ENCODE measurements at regions not wholly inside any gene's neighbourhood (a gene's known extent, or its start where the extent isn't known, plus 50 kb on each side); places are given as distances from the start of the nearest gene placed in this dataset.

- ATAC-seq (peak; percentile 77), DNase-seq (peak; percentile 56)
- intact Hi-C loops (cut with micrococcal nuclease): no loop called here
Measured at GRCh38 chr17:83144421-83145357, 65.3 kb downstream of the METRNL start.

- intact Hi-C loops (cut with micrococcal nuclease): no loop called here
- ATAC-seq: no peak
Measured at GRCh38 chr17:83145358-83145738, 65.9 kb downstream of the METRNL start.

GRCh38 chr17:83145831-83146230 is 66.4 kb downstream of the METRNL start:
- ATAC-seq (no peak), DNase-seq (no peak)
- intact Hi-C loops (cut with micrococcal nuclease): no loop called here

More at GRCh38 chr17:83145358-83145738, 65.9 kb downstream of the METRNL start:
- DNase-seq: no peak

GRCh38 chr17:83146347-83146746 is 66.9 kb downstream of the METRNL start:
- intact Hi-C loops (cut with micrococcal nuclease): no loop called here
- no peak for ATAC-seq
- no peak for DNase-seq

DNA sequence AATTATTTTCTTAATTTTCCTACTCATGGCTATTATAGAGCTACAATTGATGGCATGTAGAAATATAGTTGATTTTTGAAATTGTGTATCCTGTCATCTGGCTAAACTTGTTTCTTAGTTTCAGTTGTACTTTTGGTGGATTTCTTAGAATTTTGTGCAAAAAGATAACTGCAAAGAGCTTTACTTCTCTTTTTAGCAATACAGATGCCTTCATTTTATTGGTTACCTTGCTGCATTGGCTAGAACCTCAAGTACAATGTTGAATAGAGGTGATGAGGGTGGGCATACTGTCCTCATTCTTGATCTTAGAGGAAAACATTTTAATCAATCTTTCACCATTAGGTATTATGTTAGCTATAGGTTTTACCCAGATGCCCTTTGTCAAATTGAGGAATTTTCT is 67.9 kb downstream of the METRNL start:
- ATAC-seq (no peak), DNase-seq (no peak)
- intact Hi-C loops (cut with micrococcal nuclease): no loop called here

GRCh38 chr17:83148317-83149028 is 69.1 kb downstream of the METRNL start:
- intact Hi-C loops (cut with micrococcal nuclease): no loop called here
- DNase-seq (no peak), ATAC-seq (no peak)

DNA sequence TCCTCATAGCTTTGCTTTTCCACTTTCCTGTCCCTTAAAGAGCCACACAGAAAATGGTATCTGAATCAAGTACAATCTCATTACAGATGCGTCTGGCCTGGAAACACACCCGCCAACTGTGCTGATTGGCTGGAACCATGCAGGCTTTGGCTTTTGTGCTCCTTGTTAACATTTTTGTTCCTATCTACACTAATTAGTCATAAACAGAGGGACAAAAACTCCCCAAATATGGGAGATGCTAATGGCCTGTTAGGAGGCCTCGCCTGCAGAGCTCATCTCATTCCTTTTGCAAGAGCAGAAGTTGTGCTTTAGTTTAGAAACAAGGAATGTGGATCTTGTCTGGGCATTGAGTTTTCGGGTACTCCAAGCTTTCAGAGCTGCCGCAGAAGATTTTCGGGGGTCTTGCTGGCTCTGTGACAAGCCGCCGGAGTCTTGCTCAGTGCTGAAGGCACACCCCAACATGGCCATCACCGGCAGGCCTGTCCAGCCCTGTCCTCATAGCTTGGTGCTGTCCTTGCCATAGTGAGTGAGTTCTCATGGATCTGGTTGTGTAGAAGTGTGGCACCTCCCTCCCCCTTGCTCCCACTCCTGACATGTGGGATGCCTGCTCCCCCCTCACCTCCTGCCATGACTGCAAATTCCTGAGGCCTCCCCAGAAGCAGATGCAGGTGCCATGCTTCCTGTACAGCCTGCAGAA is 69.8 kb downstream of the METRNL start:
- DNase-seq (no peak), ATAC-seq (no peak)
- intact Hi-C loops (cut with micrococcal nuclease): no loop called here

GRCh38 chr17:83149761-83150251 is 70.4 kb downstream of the METRNL start:
- intact Hi-C loops (cut with micrococcal nuclease): no loop called here
- no peak for ATAC-seq
- no peak for DNase-seq

DNA sequence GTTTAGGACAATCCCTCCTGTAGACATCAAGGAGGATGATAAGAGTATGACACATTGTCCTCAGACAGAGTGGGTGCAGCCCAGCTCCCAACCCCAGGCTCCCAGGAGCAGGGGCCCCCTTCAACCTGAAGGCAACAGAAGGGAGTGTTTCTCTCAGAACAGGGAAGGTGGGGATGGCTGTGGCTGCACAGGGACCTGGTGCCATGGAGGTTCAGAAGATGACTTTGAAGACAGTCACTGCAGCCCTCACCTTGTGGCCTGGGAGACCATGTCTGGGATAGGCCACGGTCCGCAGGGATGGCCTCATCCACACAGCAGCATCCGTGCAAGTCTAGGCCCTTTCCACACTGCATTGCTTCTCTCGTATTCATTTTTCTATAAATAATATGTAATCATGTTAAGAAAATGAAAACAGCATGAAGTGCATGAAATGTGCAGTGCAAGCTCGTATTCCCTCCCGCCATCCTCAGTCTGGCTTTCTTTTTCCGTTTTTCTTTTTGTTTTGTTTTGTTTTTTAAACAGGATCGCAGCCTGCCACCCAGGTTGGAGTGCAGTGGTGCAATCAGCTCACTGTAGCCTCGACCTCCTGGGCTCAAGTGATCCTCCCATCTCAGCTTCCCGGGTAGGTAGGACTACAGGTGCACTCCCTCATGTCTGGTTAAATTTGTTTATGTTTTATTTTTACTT is 71.1 kb downstream of the METRNL start:
- no peak for ATAC-seq
- intact Hi-C loops (cut with micrococcal nuclease): no loop called here
- no peak for DNase-seq

GRCh38 chr17:83151056-83151441 is 71.6 kb downstream of the METRNL start:
- no peak for ATAC-seq
- intact Hi-C loops (cut with micrococcal nuclease): no loop called here

GRCh38 chr17:83151442-83152226 is 72.2 kb downstream of the METRNL start:
- ATAC-seq (no peak), DNase-seq (no peak)
- intact Hi-C loops (cut with micrococcal nuclease): no loop called here

More at GRCh38 chr17:83151056-83151441, 71.6 kb downstream of the METRNL start:
- no peak for DNase-seq

DNA sequence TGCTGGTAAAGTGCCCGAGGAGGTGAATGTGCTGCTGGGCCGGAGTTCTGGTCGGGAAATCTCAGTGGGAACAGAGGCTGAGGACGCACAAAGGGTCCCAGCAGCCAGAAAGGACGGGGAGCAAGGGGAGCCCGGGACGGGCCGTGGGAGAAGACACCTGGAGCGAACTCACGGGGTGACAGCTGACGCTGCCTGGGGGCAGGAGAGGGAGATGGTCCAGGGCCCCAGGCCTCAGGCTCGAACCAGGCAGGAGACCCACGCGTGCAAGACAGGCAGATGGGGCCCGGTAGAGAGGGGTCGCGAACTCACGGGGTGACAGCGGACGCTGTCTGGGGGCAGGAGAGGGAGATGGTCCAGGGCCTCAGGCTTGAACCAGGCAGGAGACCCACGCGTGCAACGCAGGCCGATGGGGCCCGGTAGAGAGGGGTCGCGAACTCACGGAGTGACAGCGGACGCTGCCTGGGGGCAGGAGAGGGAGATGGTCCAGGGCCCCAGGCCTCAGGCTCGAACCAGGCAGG is 72.9 kb downstream of the METRNL start:
- DNase-seq (no peak), ATAC-seq (no peak)
- intact Hi-C loops (cut with micrococcal nuclease): no loop called here

DNA sequence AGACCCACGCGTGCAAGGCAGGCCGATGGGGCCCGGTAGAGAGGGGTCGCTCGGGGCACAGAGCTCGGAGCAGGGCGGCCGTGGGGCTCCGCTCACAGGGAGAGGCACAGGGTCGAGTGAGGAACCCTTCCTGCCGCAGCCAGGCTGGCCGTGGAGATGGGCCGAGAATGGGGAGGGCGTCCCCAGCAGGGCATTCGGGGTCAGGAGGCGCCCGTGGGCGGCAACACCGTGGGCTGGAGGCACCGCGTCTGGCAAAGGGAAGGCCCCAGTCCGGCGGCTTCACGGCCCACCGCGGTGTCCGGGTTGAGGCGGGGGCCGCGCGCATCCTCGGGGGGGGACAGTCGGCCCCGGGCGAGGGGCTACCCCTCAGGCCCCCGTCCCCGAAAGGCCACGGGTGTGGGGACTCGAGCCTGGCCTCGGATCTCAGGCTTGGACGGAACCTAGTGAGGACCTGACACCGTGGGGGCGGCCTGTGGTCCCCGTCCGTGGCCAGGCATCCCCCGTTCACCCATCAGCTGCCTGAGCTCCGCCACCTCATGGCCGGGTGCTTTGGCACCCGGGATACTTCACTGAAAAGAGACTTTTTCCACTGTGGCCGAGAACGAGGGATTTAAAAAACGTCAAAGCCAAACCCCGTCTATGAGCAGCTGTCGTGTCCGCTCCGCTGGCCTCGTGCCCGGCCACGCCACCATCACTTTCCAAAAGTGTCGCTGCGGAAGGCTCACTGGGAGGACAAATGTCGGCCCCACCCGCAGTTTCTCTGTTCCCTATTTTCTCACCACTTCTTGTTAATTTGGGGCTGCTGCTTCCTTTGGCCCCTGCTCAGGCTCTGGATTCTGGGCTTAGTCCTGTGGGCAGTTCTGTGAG is 73.6 kb downstream of the METRNL start:
- ATAC-seq: peak; percentile 49
- intact Hi-C loops (cut with micrococcal nuclease): no loop called here
- peak; percentile 79 for DNase-seq

DNA sequence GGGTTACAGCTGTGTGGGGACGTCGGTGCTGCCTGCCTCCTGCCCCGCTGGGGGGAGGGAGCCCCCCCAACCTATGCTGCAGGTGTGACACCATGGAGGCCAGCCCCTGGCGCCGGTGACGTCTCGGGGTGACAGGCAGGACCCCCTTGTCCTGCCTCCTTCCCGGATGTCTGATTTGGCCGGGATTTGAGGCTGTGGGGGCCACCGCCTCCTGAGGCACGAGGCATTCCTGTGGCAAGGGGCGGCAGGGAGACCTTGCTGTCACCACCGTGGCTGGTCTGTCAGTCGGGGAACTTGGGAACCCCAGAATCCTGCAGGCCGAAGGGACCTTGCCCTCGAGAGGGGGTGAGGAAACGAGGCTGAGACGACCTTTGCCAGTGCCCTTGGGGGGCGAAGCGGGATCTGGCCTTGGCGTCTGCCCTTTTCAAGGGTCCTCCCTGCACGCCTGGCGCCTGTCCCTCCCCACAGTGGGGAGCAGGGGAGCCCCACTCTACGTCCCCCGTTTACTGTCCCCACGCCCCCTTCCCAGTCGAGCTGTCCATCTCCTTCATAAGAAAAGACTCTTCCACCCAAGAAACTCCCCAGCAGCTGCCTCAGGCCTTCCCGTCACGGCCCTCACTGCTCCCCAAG is 74.4 kb downstream of the METRNL start:
- DNase-seq: no peak
- intact Hi-C loops (cut with micrococcal nuclease): no loop called here
- no peak for ATAC-seq

DNA sequence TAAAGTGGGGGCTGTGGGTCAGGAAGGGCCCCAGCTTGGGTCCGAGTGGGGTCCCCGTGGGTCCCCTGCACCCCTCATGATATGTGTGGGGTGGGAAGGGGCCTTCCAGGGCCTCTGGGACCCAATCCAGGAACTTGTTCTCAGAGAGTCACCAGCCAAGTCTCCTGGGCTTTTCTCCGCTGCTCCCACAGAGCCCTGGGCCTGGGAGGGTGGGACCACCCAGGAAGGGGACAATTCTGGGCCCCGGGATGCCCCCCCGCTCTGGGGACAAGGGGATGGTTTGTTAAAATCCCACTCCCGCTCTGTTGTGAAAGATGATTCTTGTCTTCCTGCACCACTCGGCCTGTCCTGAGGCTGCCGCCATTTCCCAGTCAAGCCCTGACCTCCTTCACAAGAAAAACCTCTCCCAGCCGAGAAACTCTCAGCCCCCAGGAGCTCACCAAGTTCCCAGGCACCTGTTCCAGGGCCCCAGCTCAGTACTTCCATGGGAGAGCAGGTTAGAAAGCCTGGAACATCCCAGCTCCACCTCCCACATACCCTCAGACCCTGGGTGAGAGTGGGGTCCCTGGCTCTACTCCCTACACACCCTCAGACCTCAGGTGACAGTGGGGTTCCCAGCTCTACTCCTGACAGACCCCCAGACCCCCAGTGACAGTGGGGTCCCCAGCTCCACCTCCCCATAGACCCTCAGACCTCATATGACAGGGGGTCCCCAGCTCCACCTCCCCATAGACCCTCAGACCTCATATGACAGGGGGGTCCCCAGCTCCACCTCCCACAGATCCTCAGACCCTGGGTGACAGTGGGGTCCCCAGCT is 75.1 kb downstream of the METRNL start:
- DNase-seq: no peak
- intact Hi-C loops (cut with micrococcal nuclease): no loop called here
- ATAC-seq: no peak
